Natural killer cell (primary cell): ENCODE measurements at regions not wholly inside any gene's neighbourhood (a gene's known extent, or its start where the extent isn't known, plus 50 kb on each side); places are given as distances from the start of the nearest gene placed in this dataset.

Source experiments
- ATAC-seq, 3 donors: fragments of 150-1000 bp in 2 of 3; fragments of 200-7000 bp in 1 of 3; cut with Tn5 transposase; 1 replicate in 1 of 3; 2 replicates in 2 of 3; pipeline ENCODE4 v1.10.0; 2021; ENCODE audit warnings: mild to moderate bottlenecking in 2 of 3, moderate library complexity in 2 of 3
- DNase-seq, 2 donors: peaks; one replicate each; pipeline versions ENCODE4 v3.0.0 to v3.0.0-alpha.2; 2013 to 2021; ENCODE audit warnings: mixed read lengths in 1 of 2
- H3K27ac ChIP-seq: one replicate; pipeline ENCODE4 v1.5.1; 2013; ENCODE audit warnings: mild to moderate bottlenecking, low read length
- H3K27me3 ChIP-seq: one replicate; pipeline ENCODE4 v1.6.1; 2013; ENCODE audit warnings: low read length; ENCODE audit not compliant: control insufficient read depth, insufficient read depth
- H3K36me3 ChIP-seq: one replicate; pipeline ENCODE4 v1.6.1; 2013; ENCODE audit warnings: low read length; ENCODE audit not compliant: control insufficient read depth, insufficient read depth
- H3K4me1 ChIP-seq: one replicate; pipeline ENCODE4 v1.6.1; 2013; ENCODE audit warnings: low read length; ENCODE audit not compliant: control insufficient read depth, insufficient read depth
- H3K4me3 ChIP-seq: one replicate; pipeline ENCODE4 v1.5.1; 2013; ENCODE audit warnings: low read length
- H3K9me3 ChIP-seq: one replicate; pipeline ENCODE4 v1.6.1; 2013; ENCODE audit warnings: low read length; ENCODE audit not compliant: control insufficient read depth, insufficient read depth
- H3K27ac Mint-ChIP-seq, 2 donors: one replicate each; pipeline ENCODE4 v1.8.0; 2022; ENCODE audit warnings: mild to moderate bottlenecking in 2 of 2, mixed read lengths in 2 of 2, moderate library complexity in 1 of 2
- H3K27me3 Mint-ChIP-seq, 2 donors: one replicate each; pipeline ENCODE4 v1.8.0; 2022; ENCODE audit warnings: low read depth in 2 of 2, mixed read lengths in 2 of 2
- H3K36me3 Mint-ChIP-seq: one replicate; pipeline ENCODE4 v1.8.0; 2022; ENCODE audit warnings: mixed read lengths
- H3K4me1 Mint-ChIP-seq, 2 donors: one replicate each; pipeline ENCODE4 v1.8.0; 2022; ENCODE audit warnings: mixed read lengths in 2 of 2
- H3K4me3 Mint-ChIP-seq: one replicate; pipeline ENCODE4 v1.8.0; 2022; ENCODE audit warnings: mild to moderate bottlenecking, moderate library complexity, mixed read lengths
- H3K9me3 Mint-ChIP-seq, 2 donors: one replicate each; pipeline ENCODE4 v1.8.0; 2022; ENCODE audit warnings: mixed read lengths in 2 of 2
- WGBS: methylation state at CpG from one replicate; pipeline ENCODE4 v1.1.7; 2013; ENCODE audit warnings: missing lambda C conversion rate; ENCODE audit not compliant: insufficient coverage; 5-methylcytosine and 5-hydroxymethylcytosine counted together
- intact Hi-C: fragments of 100-400 bp; cut with micrococcal nuclease; formaldehyde crosslinking; loops from one replicate; pipeline ENCODE4 v1.14.2; 2022
- TF ChIP-seq, protein P1 (sequence below): fragments of 200-600 bp; IDR thresholded peaks from one replicate; pipeline ENCODE4 v1.8.0; 2022; ENCODE audit warnings: antibody characterized with exemption

DNA sequence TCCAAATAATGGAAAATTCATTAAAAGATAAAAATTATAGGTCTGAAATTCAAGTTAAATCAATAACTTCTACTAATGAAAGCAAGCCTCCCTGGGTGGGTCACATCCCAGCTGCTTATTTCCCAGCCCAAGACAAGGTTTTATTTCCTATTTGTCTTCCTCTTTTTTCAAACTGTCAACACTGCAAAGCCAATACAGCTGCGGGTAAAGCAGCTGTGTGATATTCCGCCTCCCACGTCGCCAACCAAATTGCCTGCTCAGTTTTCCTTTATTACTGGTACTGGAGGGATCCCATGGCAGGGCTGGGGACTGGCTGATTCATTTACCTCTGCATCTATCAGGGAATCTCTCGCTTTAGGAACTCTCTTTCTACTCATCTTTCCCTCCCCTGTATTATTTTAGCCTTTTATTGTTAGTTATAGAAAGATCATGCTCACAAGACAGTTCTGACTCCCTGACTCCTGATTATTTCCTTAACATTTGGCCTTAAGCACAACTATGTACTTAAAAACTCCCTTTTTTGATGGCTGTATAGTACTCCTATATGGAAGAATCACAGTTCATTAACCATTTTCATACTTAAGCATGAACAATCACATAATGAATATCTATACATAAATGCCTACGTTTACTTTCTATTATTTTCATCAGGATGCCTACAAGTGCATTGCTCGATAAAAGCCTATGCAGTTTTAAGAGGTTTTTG lies 253.1 kb downstream of the CDCA7 start:
- DNase-seq (no peak), ATAC-seq (no peak)
- no peaks in the 10 kb centered on the region for H3K36me3 ChIP-seq
- H3K4me1 ChIP-seq, result no peaks in the 10 kb centered on the region
- Mint-ChIP-seq H3K27me3 (peaks cover 7 to 34% of the 10 kb centered on the region in 2 donors), H3K27ac (no peak overlapping the region), H3K4me1 (no peaks in the 10 kb centered on the region), H3K36me3 (no peaks in the 10 kb centered on the region), H3K4me3 (no peak overlapping the region), H3K9me3 (peaks cover 0 to 3% of the 10 kb centered on the region in 2 donors)
- intact Hi-C loops, result no loop called here
- TF ChIP-seq, protein P1, sequence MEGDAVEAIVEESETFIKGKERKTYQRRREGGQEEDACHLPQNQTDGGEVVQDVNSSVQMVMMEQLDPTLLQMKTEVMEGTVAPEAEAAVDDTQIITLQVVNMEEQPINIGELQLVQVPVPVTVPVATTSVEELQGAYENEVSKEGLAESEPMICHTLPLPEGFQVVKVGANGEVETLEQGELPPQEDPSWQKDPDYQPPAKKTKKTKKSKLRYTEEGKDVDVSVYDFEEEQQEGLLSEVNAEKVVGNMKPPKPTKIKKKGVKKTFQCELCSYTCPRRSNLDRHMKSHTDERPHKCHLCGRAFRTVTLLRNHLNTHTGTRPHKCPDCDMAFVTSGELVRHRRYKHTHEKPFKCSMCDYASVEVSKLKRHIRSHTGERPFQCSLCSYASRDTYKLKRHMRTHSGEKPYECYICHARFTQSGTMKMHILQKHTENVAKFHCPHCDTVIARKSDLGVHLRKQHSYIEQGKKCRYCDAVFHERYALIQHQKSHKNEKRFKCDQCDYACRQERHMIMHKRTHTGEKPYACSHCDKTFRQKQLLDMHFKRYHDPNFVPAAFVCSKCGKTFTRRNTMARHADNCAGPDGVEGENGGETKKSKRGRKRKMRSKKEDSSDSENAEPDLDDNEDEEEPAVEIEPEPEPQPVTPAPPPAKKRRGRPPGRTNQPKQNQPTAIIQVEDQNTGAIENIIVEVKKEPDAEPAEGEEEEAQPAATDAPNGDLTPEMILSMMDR, result no peak
- H3K27ac ChIP-seq, result no peak overlapping the region
- 33% methylated on average over 5 of the region's 7 CpGs for WGBS
- no peaks in the 10 kb centered on the region for H3K27me3 ChIP-seq
- no peaks in the 10 kb centered on the region for H3K9me3 ChIP-seq
- no peak overlapping the region for H3K4me3 ChIP-seq

DNA sequence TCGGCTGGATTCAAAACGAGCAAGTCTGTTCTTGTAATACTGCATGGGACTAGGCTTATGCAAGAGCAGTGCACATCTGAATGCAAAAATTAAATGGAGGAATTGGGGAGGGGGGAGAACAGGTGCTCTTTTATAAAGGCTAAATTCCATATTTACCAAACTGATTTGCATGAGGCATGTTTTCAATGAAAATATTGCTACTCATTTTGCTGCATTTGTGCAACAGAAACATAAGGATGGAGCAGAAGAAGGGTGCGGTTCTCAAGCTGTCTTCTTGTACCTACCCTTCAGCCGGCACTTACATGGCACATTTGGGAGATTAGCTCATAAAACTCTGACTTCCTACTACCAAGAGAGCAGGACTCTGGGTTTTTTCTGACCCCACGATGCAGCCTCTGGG lies 256.4 kb downstream of the CDCA7 start:
- Mint-ChIP-seq H3K27ac (no peak overlapping the region), H3K4me3 (no peak overlapping the region), H3K36me3 (no peaks in the 10 kb centered on the region), H3K9me3 (no peaks in the 10 kb centered on the region), H3K27me3 (peaks cover 5 to 43% of the 10 kb centered on the region in 2 donors), H3K4me1 (no peaks in the 10 kb centered on the region)
- no peaks in the 10 kb centered on the region for H3K4me1 ChIP-seq
- no peak for ATAC-seq
- H3K4me3 ChIP-seq, result no peak overlapping the region
- H3K27ac ChIP-seq, result no peak overlapping the region
- intact Hi-C loops, result no loop called here
- no peaks in the 10 kb centered on the region for H3K9me3 ChIP-seq
- no peaks in the 10 kb centered on the region for H3K27me3 ChIP-seq
- DNase-seq, result no peak
- no peaks in the 10 kb centered on the region for H3K36me3 ChIP-seq
- WGBS, result 92% methylated on average over 5 of the region's 5 CpGs
- TF ChIP-seq, protein P1, result no peak

DNA sequence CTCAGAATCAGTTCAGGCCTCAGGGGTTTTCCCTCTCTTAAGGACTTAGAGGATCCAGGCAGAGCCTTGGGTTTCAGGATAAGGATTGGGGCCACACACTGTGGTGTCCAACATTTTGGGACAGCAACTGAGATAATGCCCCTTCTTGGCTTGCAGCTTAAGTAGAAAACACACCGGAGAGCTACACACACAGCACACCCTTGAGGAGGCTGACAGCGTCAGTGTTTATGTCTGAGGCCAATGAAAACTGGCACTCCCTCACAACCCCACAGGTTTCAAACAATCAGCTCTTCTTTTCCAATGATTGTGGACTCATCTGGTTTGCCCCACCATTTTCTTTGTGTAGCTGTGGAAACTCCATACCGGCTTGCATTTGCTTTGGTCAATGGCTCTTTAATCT lies 257.7 kb downstream of the CDCA7 start:
- DNase-seq (no peak), ATAC-seq (no peak)
- WGBS, result 80% methylated on average over 3 of the region's 3 CpGs
- H3K27me3 ChIP-seq, result no peaks in the 10 kb centered on the region
- no peak overlapping the region for H3K27ac ChIP-seq
- TF ChIP-seq, protein P1, result no peak
- no peak overlapping the region for H3K4me3 Mint-ChIP-seq
- no peaks in the 10 kb centered on the region for H3K36me3 ChIP-seq
- H3K4me1 ChIP-seq, result no peaks in the 10 kb centered on the region
- intact Hi-C loops, result no loop called here
- H3K9me3 ChIP-seq, result no peaks in the 10 kb centered on the region
- H3K27me3 Mint-ChIP-seq, result peaks cover 5 to 35% of the 10 kb centered on the region in 2 donors
- H3K9me3 Mint-ChIP-seq, result peaks cover 0 to 2% of the 10 kb centered on the region in 2 donors
- H3K36me3 Mint-ChIP-seq, result no peaks in the 10 kb centered on the region
- no peak overlapping the region for H3K4me3 ChIP-seq
- no peaks in the 10 kb centered on the region for H3K4me1 Mint-ChIP-seq
- no peak overlapping the region for H3K27ac Mint-ChIP-seq

DNA sequence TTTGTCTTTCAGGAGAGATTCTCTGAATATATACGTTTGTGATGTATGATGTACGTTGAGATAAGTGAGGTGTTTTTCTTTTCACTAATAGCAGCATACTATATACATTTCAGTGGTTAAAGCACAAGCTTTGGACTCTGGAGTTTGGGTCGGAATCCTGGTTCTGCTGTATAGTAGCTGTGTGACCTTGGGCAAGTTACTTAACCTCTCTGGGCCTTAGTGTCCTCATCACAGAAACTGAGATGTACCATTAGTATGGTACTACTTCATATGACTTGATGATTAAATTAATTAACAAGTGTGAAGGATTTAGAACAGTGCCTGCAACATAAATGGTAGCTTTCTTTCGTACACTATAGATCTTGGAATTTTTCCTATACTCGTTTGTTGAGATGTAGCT lies 258.7 kb downstream of the CDCA7 start:
- H3K27ac Mint-ChIP-seq, result no peak overlapping the region
- TF ChIP-seq, protein P1, result no peak
- Histone ChIP-seq H3K9me3 (no peaks in the 10 kb centered on the region), H3K4me3 (no peak overlapping the region), H3K4me1 (no peaks in the 10 kb centered on the region), H3K27me3 (no peaks in the 10 kb centered on the region), H3K27ac (no peak overlapping the region), H3K36me3 (no peaks in the 10 kb centered on the region)
- no peaks in the 10 kb centered on the region for H3K4me1 Mint-ChIP-seq
- H3K36me3 Mint-ChIP-seq, result no peaks in the 10 kb centered on the region
- H3K4me3 Mint-ChIP-seq, result no peak overlapping the region
- peaks cover 1 to 36% of the 10 kb centered on the region in 2 donors for H3K27me3 Mint-ChIP-seq
- ATAC-seq, result no peak
- DNase-seq, result no peak
- intact Hi-C loops, result no loop called here
- H3K9me3 Mint-ChIP-seq, result peaks cover 0 to 2% of the 10 kb centered on the region in 2 donors
- WGBS, result 100% methylated on average over 3 of the region's 5 CpGs
